ENCODE measurements at regions not wholly inside any gene's neighbourhood (a gene's known extent, or its start where the extent isn't known, plus 50 kb on each side); places are given as distances from the start of the nearest gene placed in this dataset.

DNA sequence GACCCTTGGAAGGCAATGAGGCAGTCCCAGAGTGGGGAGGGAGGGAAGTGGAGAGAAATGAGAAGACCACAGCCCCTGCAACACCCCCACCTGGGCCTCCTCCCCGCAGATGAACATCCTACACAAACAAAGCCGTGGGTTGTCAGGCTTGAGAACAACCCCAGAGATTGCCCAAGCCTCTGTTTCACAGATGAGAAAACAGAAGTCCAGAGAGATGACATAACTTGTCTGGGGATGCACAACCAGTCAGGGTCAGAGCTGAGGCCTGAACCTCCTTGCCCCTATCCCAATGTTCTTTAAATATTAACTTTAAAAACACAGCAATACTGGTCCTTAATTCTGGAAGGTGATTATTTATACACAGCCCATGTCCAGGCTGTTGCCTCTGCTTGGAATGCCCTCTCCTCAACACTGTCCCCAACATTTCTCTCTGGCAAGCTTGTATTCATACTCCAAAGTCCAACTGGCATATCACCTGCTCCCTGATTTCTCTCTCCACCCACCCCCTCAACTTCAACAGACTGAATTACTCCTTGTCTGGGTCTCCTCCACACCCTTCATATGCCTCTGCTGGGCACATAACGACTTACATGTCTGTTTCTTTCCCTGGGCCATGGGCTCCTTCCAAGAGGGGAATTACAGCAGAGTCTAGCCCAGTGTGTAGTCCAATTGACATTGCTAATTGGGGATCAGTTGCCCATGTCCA is 135.5 kb upstream of the LRFN2 start:
- no peak for DNase-seq (ENCODE audit: low read depth)
- no peak for TF ChIP-seq CTCF (IDR thresholded peaks at IDR 0.05; ENCODE audit: insufficient read depth, low read depth, low read length, missing control alignments)

DNA sequence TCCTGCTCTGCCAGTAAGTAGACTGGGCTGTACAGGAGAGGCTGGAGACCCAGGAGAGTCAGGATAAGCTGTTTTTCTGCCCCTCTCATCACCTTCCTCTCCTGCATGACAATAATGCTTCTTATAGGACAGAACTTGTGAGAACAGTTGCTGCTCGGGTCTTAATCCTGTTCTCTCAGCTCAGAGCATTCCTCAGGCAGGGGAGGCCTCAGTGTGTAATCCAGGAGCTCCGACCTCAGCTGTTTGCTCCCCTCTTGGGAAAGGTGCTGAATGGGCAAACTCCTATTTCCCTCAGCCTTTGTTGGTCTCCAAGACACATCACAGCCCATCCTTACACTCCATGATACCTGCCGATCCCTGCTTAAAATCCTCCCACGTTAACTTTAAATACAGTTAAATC is 134.9 kb upstream of the LRFN2 start:
- no peak for DNase-seq (ENCODE audit: low read depth)
- TF ChIP-seq CTCF (IDR thresholded peaks at IDR 0.05; ENCODE audit: insufficient read depth, low read depth, low read length, missing control alignments), result no peak
- H3K4me3 ChIP-seq (ENCODE audit: low read length), result no peak overlapping the region

More for the DNA sequence above, 135.5 kb upstream of the LRFN2 start:
- H3K4me3 ChIP-seq (ENCODE audit: low read length), result no peak overlapping the region

GRCh38 chr6:40721271-40721952 is 134.2 kb upstream of the LRFN2 start:
- H3K4me3 ChIP-seq (ENCODE audit: low read length), result no peak overlapping the region
- TF ChIP-seq CTCF (IDR thresholded peaks at IDR 0.05; ENCODE audit: insufficient read depth, low read depth, low read length, missing control alignments), result no peak
- DNase-seq (ENCODE audit: low read depth), result no peak

DNA sequence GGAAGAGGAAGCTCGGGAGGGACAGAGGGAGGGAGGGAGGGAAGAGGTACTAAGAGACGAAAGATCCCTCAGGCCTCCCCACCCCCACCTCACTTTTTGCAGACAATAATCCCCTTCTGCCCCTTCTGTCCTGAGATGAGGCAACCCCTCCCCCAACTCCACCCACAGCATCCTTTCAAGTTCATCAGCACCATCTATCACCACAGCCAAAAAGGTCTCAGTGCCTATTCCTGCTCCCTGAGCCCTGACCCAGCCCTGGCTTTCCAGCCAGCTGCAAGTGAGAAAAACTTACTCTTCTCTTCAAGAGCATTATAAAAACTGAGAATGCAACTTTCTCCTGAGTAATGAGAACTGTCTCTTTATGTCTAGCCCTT is 133.2 kb upstream of the LRFN2 start:
- no peak for DNase-seq (ENCODE audit: low read depth)
- H3K4me3 ChIP-seq (ENCODE audit: low read length), result no peak overlapping the region
- no peak for TF ChIP-seq CTCF (IDR thresholded peaks at IDR 0.05; ENCODE audit: insufficient read depth, low read depth, low read length, missing control alignments)

DNA sequence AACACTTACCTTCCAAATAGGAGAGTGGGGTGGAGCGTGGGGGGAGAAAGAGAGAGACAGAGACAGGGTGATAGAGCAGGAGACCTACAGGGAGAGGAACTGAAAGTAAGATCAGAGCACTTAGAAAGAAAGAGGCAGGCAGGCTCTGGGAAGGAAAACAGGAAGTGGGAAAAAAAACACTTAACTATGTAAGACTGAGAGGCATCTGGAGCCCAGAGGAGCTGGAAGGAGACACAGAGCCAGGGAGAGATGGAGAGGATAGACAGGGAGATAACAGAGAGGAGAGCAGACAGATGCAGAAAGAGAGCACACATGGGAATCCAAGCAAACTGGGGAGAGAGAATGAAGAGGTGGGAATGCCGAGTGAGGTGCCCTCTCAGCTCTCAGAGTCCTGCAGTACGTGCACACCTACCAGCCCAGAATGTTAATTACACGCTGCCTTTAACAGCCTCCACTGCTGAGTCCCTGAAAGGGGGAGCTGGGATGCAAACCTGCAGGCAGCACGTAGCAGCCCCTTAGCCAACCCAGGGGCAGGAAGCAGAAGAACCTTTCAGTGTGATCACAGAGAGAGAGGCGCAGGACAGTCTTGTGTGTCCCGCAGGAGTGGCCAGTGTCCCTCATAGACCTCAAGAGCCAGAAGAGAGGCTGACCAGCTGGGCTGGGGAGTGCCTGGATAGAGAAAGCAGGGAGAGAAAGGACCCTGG is 132.7 kb upstream of the LRFN2 start:
- TF ChIP-seq CTCF (IDR thresholded peaks at IDR 0.05; ENCODE audit: insufficient read depth, low read depth, low read length, missing control alignments), result no peak
- no peak for DNase-seq (ENCODE audit: low read depth)
- no peak overlapping the region for H3K4me3 ChIP-seq (ENCODE audit: low read length)

- no peak for TF ChIP-seq CTCF (IDR thresholded peaks at IDR 0.05; ENCODE audit: insufficient read depth, low read depth, low read length, missing control alignments)
- no peak for DNase-seq (ENCODE audit: low read depth)
- no peak overlapping the region for H3K4me3 ChIP-seq (ENCODE audit: low read length)
Observed at GRCh38 chr6:40718401-40718800, 131.2 kb upstream of the LRFN2 start.
